HepG2 (cell line): ENCODE measurements at regions not wholly inside any gene's neighbourhood (a gene's known extent, or its start where the extent isn't known, plus 50 kb on each side); places are given as distances from the start of the nearest gene placed in this dataset.

Experiments
- ATAC-seq: fragments of 200-7000 bp; cut with Tn5 transposase; 3 replicates; pipeline ENCODE4 v1.9.1; 2020; ENCODE audit warnings: mild to moderate bottlenecking, moderate library complexity
- BruUV-seq: library from RNA; stranded (reverse); fragments of 400-500 nt; replicated peaks from 2 replicates; lab custom pipeline; 2021; lab: Mats Ljungman, UMichigan
- CTCF ChIA-PET: fragments of 300-600 bp; formaldehyde crosslinking; extraction: SDS; loops from one replicate; lab custom pipeline; 2021; ENCODE audit warnings: low total read pairs, inconsistent platforms, low intra/inter-chr PET ratio; lab: Yijun Ruan, JAX
- POLR2A ChIA-PET: fragments of 350-600 bp; sonication (Branson Sonifier 250); formaldehyde crosslinking; loops from one replicate; lab custom pipeline; 2020; ENCODE audit warnings: antibody characterized with exemption, inconsistent platforms; lab: Yijun Ruan, JAX
- DNase-seq: peaks from one replicate; pipeline ENCODE4 v3.0.0-alpha.2; 2015; ENCODE audit warnings: low spot score
- FAIRE-seq: peaks from 3 replicates; lab custom pipeline; 2011; peaks lifted over from hg19 to GRCh38; lab: Jason Lieb, UNC
- H2AFZ ChIP-seq: one replicate; pipeline ENCODE4 v1.6.1; 2011; ENCODE audit warnings: low read length, inconsistent platforms
- H3K27ac ChIP-seq: fragments of 300-600 bp; 3 replicates; pipeline ENCODE4 v1.8.0; 2011; ENCODE audit warnings: mixed run types, mild to moderate bottlenecking, mixed read lengths, low read length, inconsistent platforms; ENCODE audit not compliant: insufficient read depth; ENCODE audit errors: extremely low read length
- H3K27me3 ChIP-seq, 2 experiments: fragments of 200-600 bp in 1 of 2; 2 replicates in 1 of 2; 3 replicates in 1 of 2; pipeline versions ENCODE4 v1.6.0 to v1.8.0; 2011; ENCODE audit warnings: low read length in 2 of 2, mild to moderate bottlenecking in 2 of 2, moderate library complexity in 2 of 2, inconsistent platforms in 1 of 2; ENCODE audit not compliant: insufficient read depth in 2 of 2, control insufficient read depth in 1 of 2
- H3K36me3 ChIP-seq, 2 experiments: fragments of 200-600 bp in 1 of 2; replicated peaks in 1 of 2; 2 replicates in 1 of 2; 3 replicates in 1 of 2; pipeline versions ENCODE4 v1.5.1 to v1.8.0; 2011; ENCODE audit warnings: low read length in 2 of 2, inconsistent platforms in 1 of 2; ENCODE audit not compliant: insufficient read depth in 2 of 2, control insufficient read depth in 1 of 2
- H3K4me1 ChIP-seq: 2 replicates; pipeline ENCODE4 v1.5.1; 2012; ENCODE audit warnings: low read length, inconsistent platforms; ENCODE audit not compliant: insufficient read depth
- H3K4me2 ChIP-seq: 2 replicates; pipeline ENCODE4 v1.6.0; 2011; ENCODE audit warnings: low read depth, low read length, inconsistent platforms
- H3K4me3 ChIP-seq, 3 experiments: fragments of 200-600 bp in 1 of 3; sonication (generic), shearing (Covaris generic) in 1 of 3; replicated peaks in 1 of 3; 2 replicates each; pipeline ENCODE4 v1.5.1; 2011 to 2016; ENCODE audit warnings: low read length in 3 of 3, inconsistent platforms in 2 of 3, low read depth in 2 of 3, mild to moderate bottlenecking in 2 of 3, control low read depth in 1 of 3, mixed read lengths in 1 of 3; ENCODE audit not compliant: insufficient read depth in 1 of 3
- H3K79me2 ChIP-seq: one replicate; pipeline ENCODE4 v1.6.1; 2011; ENCODE audit warnings: low read length, inconsistent platforms; ENCODE audit not compliant: insufficient read depth
- H3K9ac ChIP-seq: 2 replicates; pipeline ENCODE4 v1.6.0; 2011; ENCODE audit warnings: mild to moderate bottlenecking, low read depth, low read length, inconsistent platforms; ENCODE audit not compliant: insufficient read depth
- H3K9me3 ChIP-seq: 2 replicates; pipeline ENCODE4 v1.5.1; 2012; ENCODE audit warnings: mild to moderate bottlenecking, low read length
- H4K20me1 ChIP-seq: 2 replicates; pipeline ENCODE4 v1.6.0; 2011; ENCODE audit warnings: inconsistent platforms, mild to moderate bottlenecking, low read length, moderate library complexity; ENCODE audit not compliant: insufficient read depth
- ADNP ChIP-seq: sonication (generic); formaldehyde crosslinking; IDR thresholded peaks from 2 replicates; pipeline ENCODE4 v1.4.0; 2020; ENCODE audit warnings: missing genetic modification reagents
- CAMTA2 ChIP-seq: sonication (generic); formaldehyde crosslinking; IDR thresholded peaks from 2 replicates; pipeline ENCODE4 v1.4.0; 2020; ENCODE audit warnings: mild to moderate bottlenecking, missing genetic modification reagents, borderline replicate concordance
- CENPT ChIP-seq: sonication (generic); formaldehyde crosslinking; IDR thresholded peaks from 2 replicates; pipeline ENCODE4 v1.8.0; 2022; ENCODE audit warnings: low read depth, mild to moderate bottlenecking, moderate library complexity, missing genetic modification reagents
- FOXA1 ChIP-seq, 2 experiments: fragments of 450-650 bp in 1 of 2; sonication (generic) in 1 of 2; formaldehyde crosslinking in 1 of 2; IDR thresholded peaks; 2 replicates each; pipeline versions ENCODE4 v1.4.0 to v1.6.1; 2016 to 2020; ENCODE audit warnings: missing genetic modification reagents in 1 of 2
- HNRNPUL1 ChIP-seq: fragments of 200-400 bp; formaldehyde crosslinking; IDR thresholded peaks from 2 replicates; pipeline ENCODE4 v1.6.1; 2017; ENCODE audit warnings: low read depth, mild to moderate bottlenecking, low read length, moderate library complexity
- IRF9 ChIP-seq: sonication (generic); formaldehyde crosslinking; IDR thresholded peaks from 2 replicates; pipeline ENCODE4 v1.8.0; 2022; ENCODE audit warnings: missing genetic modification reagents, mild to moderate bottlenecking, borderline replicate concordance
- MEF2D ChIP-seq: sonication (generic); formaldehyde crosslinking; IDR thresholded peaks from 2 replicates; pipeline ENCODE4 v1.5.1; 2020; ENCODE audit warnings: mild to moderate bottlenecking, missing genetic modification reagents
- SUZ12 ChIP-seq: fragments of 150-350 bp; IDR thresholded peaks from 2 replicates; pipeline ENCODE4 v1.6.1; 2014; ENCODE audit warnings: low read depth, low read length
- U2AF2 ChIP-seq: fragments of 200-400 bp; formaldehyde crosslinking; IDR thresholded peaks from 2 replicates; pipeline ENCODE4 v1.6.1; 2017; ENCODE audit warnings: low read depth, mild to moderate bottlenecking, low read length
- ZFP41 ChIP-seq: sonication (generic); formaldehyde crosslinking; IDR thresholded peaks from 2 replicates; pipeline ENCODE4 v1.4.0; 2020; ENCODE audit warnings: mild to moderate bottlenecking, missing genetic modification reagents, borderline replicate concordance
- ZFP62 ChIP-seq: sonication (generic); formaldehyde crosslinking; IDR thresholded peaks from 2 replicates; pipeline ENCODE4 v1.4.0; 2020; ENCODE audit warnings: missing genetic modification reagents
- ZNF597 ChIP-seq: sonication (generic); formaldehyde crosslinking; IDR thresholded peaks from 2 replicates; pipeline ENCODE4 v1.5.0; 2020; ENCODE audit warnings: missing genetic modification reagents
- ZNF619 ChIP-seq: sonication (generic); formaldehyde crosslinking; IDR thresholded peaks from 2 replicates; pipeline ENCODE4 v1.4.0; 2020; ENCODE audit warnings: mild to moderate bottlenecking, missing genetic modification reagents
- ZNF839 ChIP-seq: sonication (generic); formaldehyde crosslinking; IDR thresholded peaks from 2 replicates; pipeline ENCODE4 v1.4.0; 2020; ENCODE audit warnings: missing genetic modification reagents, mild to moderate bottlenecking, borderline replicate concordance
- ZSCAN29 ChIP-seq: sonication (generic); formaldehyde crosslinking; conservative IDR thresholded peaks from 2 replicates; pipeline ENCODE4 v1.4.0; 2020; ENCODE audit warnings: mild to moderate bottlenecking, missing genetic modification reagents
- WGBS: methylation state at CpG from one replicate; pipeline ENCODE4 v1.1.6; 2017; ENCODE audit warnings: low lambda C conversion rate; 5-methylcytosine and 5-hydroxymethylcytosine counted together
- in situ Hi-C: cut with HindIII; loops from 2 replicates; pipeline ENCODE4 v1.10.0; 2017; ENCODE audit warnings: low pct_unique_long_range_greater_than_20kb; ENCODE audit not compliant: extremely low pct_ligation_motif_present
- intact Hi-C: fragments of 100-400 bp; cut with micrococcal nuclease; formaldehyde crosslinking; loops from one replicate; pipeline ENCODE4 v1.10.0; 2022; ENCODE audit not compliant: unreplicated experiment

- POLR2A ChIA-PET, result no interaction called here
- 7% methylated on average over 4 of the region's 4 CpGs for WGBS
- Histone ChIP-seq H3K9ac (no peak overlapping the region), H3K9me3 (no peaks in the 10 kb centered on the region), H3K4me2 (no peak overlapping the region), H4K20me1 (no peaks in the 10 kb centered on the region), H3K36me3 (no peaks in the 10 kb centered on the region), H2AFZ (no peak overlapping the region), H3K4me3 (no peak overlapping the region), H3K27me3 (peaks cover 0 to 16% of the 10 kb centered on the region in 2 experiments; a peak in 2 of 5 replicates), H3K27ac (no peak overlapping the region), H3K4me1 (no peaks in the 10 kb centered on the region), H3K79me2 (no peaks in the 10 kb centered on the region)
- TF ChIP-seq ADNP (CRISPR knock-in tag) (no peak), ZFP62 (CRISPR knock-in tag) (no peak), CAMTA2 (CRISPR knock-in tag) (no peak), ZFP41 (CRISPR knock-in tag) (no peak), ZNF597 (CRISPR knock-in tag) (no peak), HNRNPUL1 (no peak), IRF9 (CRISPR knock-in tag) (no peak), ZNF619 (CRISPR knock-in tag) (no peak), U2AF2 (no peak), FOXA1 (IDR thresholded peaks at IDR 0.05) (no peak), FOXA1 (CRISPR knock-in tag; IDR thresholded peaks at IDR 0.05) (no peak), SUZ12 (no peak), ZNF839 (CRISPR knock-in tag) (no peak), ZSCAN29 (CRISPR knock-in tag) (no peak), MEF2D (no peak), CENPT (CRISPR knock-in tag) (no peak)
- no peak for DNase-seq
- no peak for FAIRE-seq
- in situ Hi-C loops (no loop called here), intact Hi-C loops (no loop called here)
- no peak for ATAC-seq
- CTCF ChIA-PET, result no interaction called here
- no TSS peak for BruUV-seq
Observed at GRCh38 chr6:21518317-21518716, 75.2 kb upstream of the SOX4 start.
